CD4-positive, alpha-beta T cell (primary cell): ENCODE measurements at regions not wholly inside any gene's neighbourhood (a gene's known extent, or its start where the extent isn't known, plus 50 kb on each side); places are given as distances from the start of the nearest gene placed in this dataset.

Source experiments
- ATAC-seq: fragments of 200-7000 bp; cut with Tn5 transposase; one replicate; pipeline ENCODE4 v1.10.0; 2022; ENCODE audit warnings: mild to moderate bottlenecking; ENCODE audit not compliant: poor library complexity
- CTCF ChIA-PET: fragments of 350-600 bp; sonication (Branson Sonifier 250); formaldehyde crosslinking; loops from one replicate; lab custom pipeline; 2021; ENCODE audit warnings: antibody characterized with exemption, inconsistent platforms; lab: Charles Lee
- POLR2A ChIA-PET: fragments of 350-600 bp; sonication (Branson Sonifier 250); formaldehyde crosslinking; loops from one replicate; lab custom pipeline; 2021; ENCODE audit warnings: antibody characterized with exemption, inconsistent platforms; lab: Charles Lee
- DNase-seq, 14 experiments: peaks; one replicate each; pipeline ENCODE4 v3.0.0-alpha.2; 2013 to 2020; ENCODE audit warnings: mixed read lengths in 2 of 14
- H3K27ac ChIP-seq, 2 donors: one replicate each; pipeline versions ENCODE4 v1.5.1 to v1.7.0; 2013; ENCODE audit warnings: low read length in 2 of 2, low read depth in 1 of 2, mild to moderate bottlenecking in 1 of 2
- H3K27me3 ChIP-seq, 2 experiments: 1 replicate in 1 of 2; 2 replicates in 1 of 2; pipeline versions ENCODE4 v1.6.1 to v1.7.0; 2013; ENCODE audit warnings: low read length in 2 of 2, control low read depth in 1 of 2, mild to moderate bottlenecking in 1 of 2, moderate library complexity in 1 of 2; ENCODE audit not compliant: insufficient read depth in 2 of 2, control insufficient read depth in 1 of 2
- H3K36me3 ChIP-seq: one replicate; pipeline ENCODE4 v1.6.1; 2013; ENCODE audit warnings: low read length, control low read depth; ENCODE audit not compliant: insufficient read depth
- H3K4me1 ChIP-seq: one replicate; pipeline ENCODE4 v1.6.1; 2013; ENCODE audit warnings: low read length, control low read depth; ENCODE audit not compliant: insufficient read depth
- H3K4me3 ChIP-seq: one replicate; pipeline ENCODE4 v1.5.1; 2013; ENCODE audit warnings: mild to moderate bottlenecking, low read length, moderate library complexity
- H3K9me3 ChIP-seq, 2 experiments: 1 replicate in 1 of 2; 2 replicates in 1 of 2; pipeline versions ENCODE4 v1.6.1 to v1.7.0; 2013; ENCODE audit warnings: low read length in 2 of 2, mild to moderate bottlenecking in 2 of 2, control low read depth in 1 of 2, moderate library complexity in 1 of 2; ENCODE audit not compliant: control insufficient read depth in 1 of 2, insufficient read depth in 1 of 2
- H3K27ac Mint-ChIP-seq: one replicate; pipeline ENCODE4 v1.8.0; 2020; ENCODE audit warnings: mixed read lengths
- H3K27me3 Mint-ChIP-seq: one replicate; pipeline ENCODE4 v1.8.0; 2021; ENCODE audit warnings: mixed read lengths
- H3K36me3 Mint-ChIP-seq: one replicate; pipeline ENCODE4 v1.8.0; 2021; ENCODE audit warnings: low read depth, mixed read lengths
- H3K4me1 Mint-ChIP-seq: one replicate; pipeline ENCODE4 v1.8.0; 2021; ENCODE audit warnings: low read depth, mixed read lengths
- H3K4me3 Mint-ChIP-seq: one replicate; pipeline ENCODE4 v1.8.0; 2020; ENCODE audit warnings: mild to moderate bottlenecking, mixed read lengths
- H3K9me3 Mint-ChIP-seq: one replicate; pipeline ENCODE4 v1.8.0; 2020; ENCODE audit warnings: mixed read lengths
- CTCF ChIP-seq: fragments of 200-600 bp; IDR thresholded peaks from one replicate; pipeline ENCODE4 v1.8.0; 2022; ENCODE audit warnings: antibody characterized with exemption, mild to moderate bottlenecking
- intact Hi-C, 2 experiments: fragments of 100-400 bp; cut with DNase I in 1 of 2; cut with micrococcal nuclease in 1 of 2; formaldehyde crosslinking; loops; one replicate each; pipeline versions ENCODE4 v1.15.1 to v1.9.0; 2023 to 2025; cut with DNase I, micrococcal nuclease

- no peaks in the 10 kb centered on the region for H3K4me1 Mint-ChIP-seq
- POLR2A ChIA-PET = no interaction called here
- no peak overlapping the region for H3K4me3 Mint-ChIP-seq
- CTCF ChIA-PET = interaction anchor here (1.5 kb wide), 1 partner anchor 34 kb away, joined by 3 read pairs; no protein-coding TSS in a partner anchor
- H3K36me3 Mint-ChIP-seq = no peaks in the 10 kb centered on the region
- no peak for TF ChIP-seq CTCF
- no peak overlapping the region for H3K4me3 ChIP-seq
- H3K27me3 Mint-ChIP-seq = peaks cover 22% of the 10 kb centered on the region
- DNase-seq = no peak
- ATAC-seq = no peak
- intact Hi-C loops = no loop called here
- peaks cover 0 to 12% of the 10 kb centered on the region in 2 experiments for H3K9me3 ChIP-seq
- no peak overlapping the region for H3K27ac ChIP-seq
- H3K27ac Mint-ChIP-seq = no peak overlapping the region
- H3K9me3 Mint-ChIP-seq = peaks cover 11% of the 10 kb centered on the region
- H3K4me1 ChIP-seq = no peaks in the 10 kb centered on the region
- no peaks in the 10 kb centered on the region for H3K27me3 ChIP-seq
- no peaks in the 10 kb centered on the region for H3K36me3 ChIP-seq
These were observed 170.2 kb upstream of the C9orf72 start for GRCh38 chr9:27743490-27743889.

DNA sequence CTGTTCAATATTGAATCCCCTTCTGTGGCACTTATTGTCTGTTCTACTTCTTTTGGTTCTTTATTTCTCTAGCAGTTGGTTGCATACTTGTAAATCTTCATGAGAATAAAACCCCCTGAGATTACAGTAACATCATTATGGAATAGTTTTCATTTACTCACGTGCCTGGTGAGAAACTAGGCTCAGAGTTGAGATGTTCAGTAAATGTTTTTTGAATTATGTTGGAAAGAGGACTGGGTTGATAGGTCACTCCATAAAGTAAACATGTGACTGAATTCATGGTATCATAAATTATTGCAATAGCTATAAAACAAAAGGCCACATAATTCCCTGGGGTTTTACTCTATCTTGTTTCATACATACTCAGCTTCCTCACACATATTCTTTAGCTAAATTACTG lies 174.2 kb upstream of the C9orf72 start:
- intact Hi-C loops = no loop called here
- no peak for ATAC-seq

GRCh38 chr9:27749838-27750237 lies 176.6 kb upstream of the C9orf72 start:
- Histone ChIP-seq H3K36me3 (no peaks in the 10 kb centered on the region), H3K4me3 (no peak overlapping the region), H3K27me3 (no peaks in the 10 kb centered on the region), H3K27ac (no peak overlapping the region), H3K4me1 (no peaks in the 10 kb centered on the region), H3K9me3 (no peaks in the 10 kb centered on the region)
- no peak for TF ChIP-seq CTCF
- ChIA-PET CTCF (no interaction called here), POLR2A (no interaction called here)
- no peaks in the 10 kb centered on the region for H3K9me3 Mint-ChIP-seq
- no peaks in the 10 kb centered on the region for H3K36me3 Mint-ChIP-seq
- H3K27ac Mint-ChIP-seq = no peak overlapping the region
- no peaks in the 10 kb centered on the region for H3K4me1 Mint-ChIP-seq
- no peak for DNase-seq
- peaks cover 12% of the 10 kb centered on the region for H3K27me3 Mint-ChIP-seq
- no peak overlapping the region for H3K4me3 Mint-ChIP-seq
- intact Hi-C loops = loop anchor here in 1 of 2 experiments (10.0 kb wide), 1 partner anchor 55 kb away; no protein-coding TSS in a partner anchor
- no peak for ATAC-seq

More for the DNA sequence above, 174.2 kb upstream of the C9orf72 start:
- TF ChIP-seq CTCF = no peak
- Histone ChIP-seq H3K36me3 (no peaks in the 10 kb centered on the region), H3K9me3 (no peaks in the 10 kb centered on the region), H3K27me3 (no peaks in the 10 kb centered on the region), H3K27ac (no peak overlapping the region), H3K4me1 (no peaks in the 10 kb centered on the region), H3K4me3 (no peak overlapping the region)
- Mint-ChIP-seq H3K36me3 (no peaks in the 10 kb centered on the region), H3K27me3 (peaks cover 16% of the 10 kb centered on the region), H3K4me1 (no peaks in the 10 kb centered on the region), H3K27ac (no peak overlapping the region), H3K9me3 (no peaks in the 10 kb centered on the region), H3K4me3 (no peak overlapping the region)
- ChIA-PET CTCF (no interaction called here), POLR2A (no interaction called here)
- no peak for DNase-seq
